Uterus (tissue), 2 donors: ENCODE measurements at regions not wholly inside any gene's neighbourhood (a gene's known extent, or its start where the extent isn't known, plus 50 kb on each side); places are given as distances from the start of the nearest gene placed in this dataset.

ENCODE experiments used
- POLR2A ChIP-seq, 2 donors: fragments of 450-650 bp; IDR thresholded peaks; one replicate each; pipeline ENCODE4 v1.6.1; 2016; ENCODE audit warnings: antibody characterized with exemption in 2 of 2, mild to moderate bottlenecking in 1 of 2, moderate library complexity in 1 of 2
- TF ChIP-seq, protein P1 (sequence below), 4 experiments: fragments of 200-600 bp in 2 of 4; fragments of 450-650 bp in 2 of 4; sonication (generic) in 2 of 4; IDR thresholded peaks; one replicate each; pipeline ENCODE4 v1.5.1; 2016 to 2019; ENCODE audit warnings: antibody characterized with exemption in 4 of 4, mild to moderate bottlenecking in 2 of 4, moderate library complexity in 1 of 4

DNA sequence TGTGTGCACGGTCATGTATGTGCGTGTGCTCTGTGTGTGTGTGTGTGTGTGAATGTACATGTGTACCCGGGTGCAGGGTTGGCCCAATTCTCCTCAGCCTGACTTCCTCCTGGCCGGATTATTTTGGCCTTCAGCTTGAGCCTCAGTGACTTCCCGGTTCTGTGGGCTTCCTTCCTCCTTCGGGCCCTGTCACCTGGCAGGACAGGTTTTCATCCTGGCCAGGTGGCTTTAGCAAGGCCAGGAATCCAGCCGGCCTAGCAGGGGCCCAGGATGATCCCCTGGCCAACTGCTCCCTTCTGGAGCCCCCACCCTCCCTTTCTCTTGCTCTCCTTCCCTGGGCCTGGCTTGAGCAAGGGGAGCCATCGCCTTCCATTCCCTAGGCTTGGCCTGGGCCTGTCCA is 140.5 kb downstream of the INHBB start:
- TF ChIP-seq, protein P1, sequence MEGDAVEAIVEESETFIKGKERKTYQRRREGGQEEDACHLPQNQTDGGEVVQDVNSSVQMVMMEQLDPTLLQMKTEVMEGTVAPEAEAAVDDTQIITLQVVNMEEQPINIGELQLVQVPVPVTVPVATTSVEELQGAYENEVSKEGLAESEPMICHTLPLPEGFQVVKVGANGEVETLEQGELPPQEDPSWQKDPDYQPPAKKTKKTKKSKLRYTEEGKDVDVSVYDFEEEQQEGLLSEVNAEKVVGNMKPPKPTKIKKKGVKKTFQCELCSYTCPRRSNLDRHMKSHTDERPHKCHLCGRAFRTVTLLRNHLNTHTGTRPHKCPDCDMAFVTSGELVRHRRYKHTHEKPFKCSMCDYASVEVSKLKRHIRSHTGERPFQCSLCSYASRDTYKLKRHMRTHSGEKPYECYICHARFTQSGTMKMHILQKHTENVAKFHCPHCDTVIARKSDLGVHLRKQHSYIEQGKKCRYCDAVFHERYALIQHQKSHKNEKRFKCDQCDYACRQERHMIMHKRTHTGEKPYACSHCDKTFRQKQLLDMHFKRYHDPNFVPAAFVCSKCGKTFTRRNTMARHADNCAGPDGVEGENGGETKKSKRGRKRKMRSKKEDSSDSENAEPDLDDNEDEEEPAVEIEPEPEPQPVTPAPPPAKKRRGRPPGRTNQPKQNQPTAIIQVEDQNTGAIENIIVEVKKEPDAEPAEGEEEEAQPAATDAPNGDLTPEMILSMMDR (IDR thresholded peaks at IDR 0.05) = no peak
- no peak for TF ChIP-seq POLR2A (IDR thresholded peaks at IDR 0.05)
